CD4-positive, CD25-positive, alpha-beta regulatory T cell (primary cell): ENCODE measurements at regions not wholly inside any gene's neighbourhood (a gene's known extent, or its start where the extent isn't known, plus 50 kb on each side); places are given as distances from the start of the nearest gene placed in this dataset.

Experiments
- ATAC-seq, 2 donors: fragments of 150-1000 bp; cut with Tn5 transposase; one replicate each; pipeline ENCODE4 v1.10.0; 2021; ENCODE audit warnings: low read depth in 2 of 2, moderate number of reproducible peaks in 2 of 2, moderate library complexity in 1 of 2
- DNase-seq, 3 donors: peaks; one replicate each; pipeline versions ENCODE4 v3.0.0 to v3.0.0-alpha.2; 2012 to 2022; ENCODE audit warnings: mixed read lengths in 1 of 3
- H3K27ac ChIP-seq: one replicate; pipeline ENCODE4 v1.7.0; 2013; ENCODE audit warnings: mild to moderate bottlenecking, low read length; ENCODE audit not compliant: insufficient read depth, poor library complexity, severe bottlenecking
- H3K27me3 ChIP-seq: one replicate; pipeline ENCODE4 v1.7.0; 2013; ENCODE audit warnings: low read length; ENCODE audit not compliant: control insufficient read depth, insufficient read depth
- H3K36me3 ChIP-seq: one replicate; pipeline ENCODE4 v1.7.0; 2013; ENCODE audit warnings: mild to moderate bottlenecking, low read length, moderate library complexity; ENCODE audit not compliant: control insufficient read depth, insufficient read depth
- H3K4me1 ChIP-seq: 2 replicates; pipeline ENCODE4 v1.7.0; 2013; ENCODE audit warnings: mild to moderate bottlenecking, low read length; ENCODE audit not compliant: insufficient read depth, control insufficient read depth, poor library complexity, severe bottlenecking
- H3K4me3 ChIP-seq: one replicate; pipeline ENCODE4 v1.7.0; 2013; ENCODE audit warnings: low read depth, mild to moderate bottlenecking, low read length, moderate library complexity
- H3K9me3 ChIP-seq, 2 experiments: 1 replicate in 1 of 2; 2 replicates in 1 of 2; pipeline ENCODE4 v1.7.0; 2013; ENCODE audit warnings: low read length in 2 of 2, mild to moderate bottlenecking in 1 of 2, moderate library complexity in 1 of 2; ENCODE audit not compliant: control insufficient read depth in 2 of 2
- H3K27ac Mint-ChIP-seq, 3 donors: one replicate each; pipeline ENCODE4 v1.8.0; 2020 to 2022; ENCODE audit warnings: mild to moderate bottlenecking in 3 of 3, mixed read lengths in 3 of 3, moderate library complexity in 2 of 3
- H3K27me3 Mint-ChIP-seq: one replicate; pipeline ENCODE4 v1.8.0; 2022; ENCODE audit warnings: mild to moderate bottlenecking, mixed read lengths
- H3K36me3 Mint-ChIP-seq: one replicate; pipeline ENCODE4 v1.8.0; 2020; ENCODE audit warnings: mixed read lengths
- H3K4me1 Mint-ChIP-seq, 4 donors: one replicate each; pipeline ENCODE4 v1.8.0; 2020 to 2022; ENCODE audit warnings: mixed read lengths in 4 of 4, mild to moderate bottlenecking in 1 of 4
- H3K4me3 Mint-ChIP-seq, 4 donors: one replicate each; pipeline ENCODE4 v1.8.0; 2020 to 2022; ENCODE audit warnings: mild to moderate bottlenecking in 4 of 4, mixed read lengths in 4 of 4, moderate library complexity in 3 of 4
- H3K9me3 Mint-ChIP-seq, 7 donors: one replicate each; pipeline ENCODE4 v1.8.0; 2020 to 2022; ENCODE audit warnings: mixed read lengths in 7 of 7, mild to moderate bottlenecking in 3 of 7, moderate library complexity in 2 of 7

- H3K36me3 Mint-ChIP-seq = no peaks in the 10 kb centered on the region
- peaks cover 0 to 2% of the 10 kb centered on the region in 2 experiments for H3K9me3 ChIP-seq
- H3K9me3 Mint-ChIP-seq = peaks cover 0 to 12% (median 2%) of the 10 kb centered on the region in 7 donors
- no peak overlapping the region for H3K4me3 Mint-ChIP-seq
- H3K4me1 Mint-ChIP-seq = no peaks in the 10 kb centered on the region
- H3K36me3 ChIP-seq = no peaks in the 10 kb centered on the region
- DNase-seq = no peak
- H3K27ac Mint-ChIP-seq = no peak overlapping the region
- H3K4me3 ChIP-seq = no peak overlapping the region
- H3K27ac ChIP-seq = no peak overlapping the region
- H3K27me3 Mint-ChIP-seq = peaks cover 4% of the 10 kb centered on the region
- H3K27me3 ChIP-seq = no peaks in the 10 kb centered on the region
- no peaks in the 10 kb centered on the region for H3K4me1 ChIP-seq
- no peak for ATAC-seq
These were observed 184.6 kb upstream of the IRS2 start for GRCh38 chr13:109971006-109971405.

GRCh38 chr13:109968876-109969577 is 182.6 kb upstream of the IRS2 start:
- Histone ChIP-seq H3K4me1 (no peaks in the 10 kb centered on the region), H3K9me3 (peaks cover 0 to 2% of the 10 kb centered on the region in 2 experiments), H3K36me3 (no peaks in the 10 kb centered on the region), H3K4me3 (no peak overlapping the region), H3K27ac (no peak overlapping the region), H3K27me3 (no peaks in the 10 kb centered on the region)
- no peaks in the 10 kb centered on the region for H3K36me3 Mint-ChIP-seq
- H3K4me3 Mint-ChIP-seq = no peak overlapping the region
- no peaks in the 10 kb centered on the region for H3K27me3 Mint-ChIP-seq
- H3K27ac Mint-ChIP-seq = no peak overlapping the region
- ATAC-seq = no peak
- H3K4me1 Mint-ChIP-seq = no peaks in the 10 kb centered on the region
- H3K9me3 Mint-ChIP-seq = peaks cover 0 to 12% (median 3%) of the 10 kb centered on the region in 7 donors
- no peak for DNase-seq

GRCh38 chr13:109963960-109964563 is 177.7 kb upstream of the IRS2 start:
- Histone ChIP-seq H3K36me3 (no peaks in the 10 kb centered on the region), H3K4me3 (no peak overlapping the region), H3K4me1 (no peaks in the 10 kb centered on the region), H3K9me3 (no peaks in the 10 kb centered on the region), H3K27me3 (no peaks in the 10 kb centered on the region), H3K27ac (no peak overlapping the region)
- DNase-seq = no peak
- Mint-ChIP-seq H3K4me3 (no peak overlapping the region), H3K4me1 (no peaks in the 10 kb centered on the region), H3K27me3 (no peaks in the 10 kb centered on the region), H3K9me3 (peaks cover 0 to 6% (median 3%) of the 10 kb centered on the region in 7 donors), H3K36me3 (no peaks in the 10 kb centered on the region), H3K27ac (no peak overlapping the region)
- no peak for ATAC-seq

GRCh38 chr13:109963384-109963783 is 177.0 kb upstream of the IRS2 start:
- Mint-ChIP-seq H3K36me3 (no peaks in the 10 kb centered on the region), H3K27ac (peak overlapping the region in 1 of 3 donors; percentile 32)

GRCh38 chr13:109959903-109960302 is 173.5 kb upstream of the IRS2 start:
- Mint-ChIP-seq H3K27ac (no peak overlapping the region), H3K9me3 (peaks cover 0 to 7% (median 3%) of the 10 kb centered on the region in 7 donors), H3K4me3 (no peak overlapping the region), H3K36me3 (no peaks in the 10 kb centered on the region), H3K4me1 (no peaks in the 10 kb centered on the region), H3K27me3 (no peaks in the 10 kb centered on the region)
- no peak overlapping the region for H3K4me3 ChIP-seq
- H3K36me3 ChIP-seq = no peaks in the 10 kb centered on the region
- no peaks in the 10 kb centered on the region for H3K27me3 ChIP-seq
- H3K9me3 ChIP-seq = no peaks in the 10 kb centered on the region
- H3K4me1 ChIP-seq = no peaks in the 10 kb centered on the region
- no peak for DNase-seq
- no peak overlapping the region for H3K27ac ChIP-seq
- ATAC-seq = no peak

More at GRCh38 chr13:109963384-109963783, 177.0 kb upstream of the IRS2 start:
- Mint-ChIP-seq H3K27me3 (no peaks in the 10 kb centered on the region), H3K4me1 (no peaks in the 10 kb centered on the region), H3K9me3 (peaks cover 0 to 6% (median 3%) of the 10 kb centered on the region in 7 donors), H3K4me3 (no peak overlapping the region)
- no peaks in the 10 kb centered on the region for H3K36me3 ChIP-seq
- no peak overlapping the region for H3K27ac ChIP-seq
- H3K4me1 ChIP-seq = no peaks in the 10 kb centered on the region
- H3K27me3 ChIP-seq = no peaks in the 10 kb centered on the region
- H3K9me3 ChIP-seq = no peaks in the 10 kb centered on the region
- DNase-seq (no peak), ATAC-seq (no peak)
- no peak overlapping the region for H3K4me3 ChIP-seq

- Mint-ChIP-seq H3K27ac (peak overlapping the region in 1 of 3 donors; percentile 54), H3K9me3 (peaks cover 0 to 7% (median 2%) of the 10 kb centered on the region in 7 donors), H3K4me1 (no peaks in the 10 kb centered on the region), H3K36me3 (no peaks in the 10 kb centered on the region), H3K4me3 (no peak overlapping the region), H3K27me3 (no peaks in the 10 kb centered on the region)
- no peak overlapping the region for H3K4me3 ChIP-seq
- ATAC-seq (no peak), DNase-seq (no peak)
- no peaks in the 10 kb centered on the region for H3K4me1 ChIP-seq
- H3K27me3 ChIP-seq = no peaks in the 10 kb centered on the region
- H3K36me3 ChIP-seq = no peaks in the 10 kb centered on the region
- H3K9me3 ChIP-seq = no peaks in the 10 kb centered on the region
- no peak overlapping the region for H3K27ac ChIP-seq
These were observed 171.5 kb upstream of the IRS2 start for GRCh38 chr13:109957875-109958274.

- Histone ChIP-seq H3K27me3 (no peaks in the 10 kb centered on the region), H3K27ac (no peak overlapping the region), H3K9me3 (no peaks in the 10 kb centered on the region), H3K36me3 (no peaks in the 10 kb centered on the region), H3K4me3 (no peak overlapping the region), H3K4me1 (no peaks in the 10 kb centered on the region)
- Mint-ChIP-seq H3K36me3 (no peaks in the 10 kb centered on the region), H3K4me1 (no peaks in the 10 kb centered on the region), H3K4me3 (no peak overlapping the region), H3K9me3 (peaks cover 0 to 7% (median 2%) of the 10 kb centered on the region in 7 donors), H3K27me3 (no peaks in the 10 kb centered on the region), H3K27ac (no peak overlapping the region)
- no peak for DNase-seq
- no peak for ATAC-seq
These were observed 169.2 kb upstream of the IRS2 start for GRCh38 chr13:109955598-109955997.

- Histone ChIP-seq H3K27ac (no peak overlapping the region), H3K4me3 (no peak overlapping the region), H3K36me3 (no peaks in the 10 kb centered on the region), H3K27me3 (no peaks in the 10 kb centered on the region), H3K4me1 (no peaks in the 10 kb centered on the region), H3K9me3 (no peaks in the 10 kb centered on the region)
- no peaks in the 10 kb centered on the region for H3K4me1 Mint-ChIP-seq
- no peak overlapping the region for H3K4me3 Mint-ChIP-seq
- no peaks in the 10 kb centered on the region for H3K36me3 Mint-ChIP-seq
- no peak for DNase-seq
- H3K27me3 Mint-ChIP-seq = no peaks in the 10 kb centered on the region
- H3K9me3 Mint-ChIP-seq = peaks cover 0 to 7% (median 2%) of the 10 kb centered on the region in 7 donors
- H3K27ac Mint-ChIP-seq = no peak overlapping the region
- no peak for ATAC-seq
These were observed 168.1 kb upstream of the IRS2 start for GRCh38 chr13:109954441-109954840.
